ENCODE measurements at regions not wholly inside any gene's neighbourhood (a gene's known extent, or its start where the extent isn't known, plus 50 kb on each side); places are given as distances from the start of the nearest gene placed in this dataset.
A peak's percentile ranks its signal among the peaks of the same experiment; 100 is the strongest.

DNA sequence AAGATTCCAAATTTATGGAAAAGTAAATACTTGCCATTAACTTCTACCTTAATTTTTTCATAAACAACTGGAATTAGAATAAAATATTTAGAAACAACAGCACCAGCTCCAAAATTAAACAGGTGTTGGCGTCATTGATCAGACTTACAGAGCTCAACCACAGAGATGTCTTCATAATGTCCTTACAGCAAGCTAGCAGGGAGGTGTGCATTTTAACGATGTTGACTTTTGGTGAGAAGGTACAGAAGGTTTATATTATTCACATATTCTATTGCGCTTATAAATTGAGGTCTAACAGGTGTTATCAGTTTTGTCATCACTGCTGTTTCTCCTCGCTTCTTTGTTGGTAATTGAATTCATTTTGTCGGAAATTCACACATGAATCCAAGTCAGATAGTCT is 226.2 kb upstream of the CA10 start:
- H3K27ac Mint-ChIP-seq (ENCODE audit: low read depth, unreplicated experiment) = no peak overlapping the region
- H3K4me1 Mint-ChIP-seq (ENCODE audit: insufficient read depth, unreplicated experiment) = peaks cover 6% of the 10 kb centered on the region
- peaks cover 54% of the 10 kb centered on the region for H3K27me3 Mint-ChIP-seq (ENCODE audit: insufficient read depth, unreplicated experiment)
- ChIA-PET POLR2A (no interaction called here), CTCF (interaction anchor here (0.6 to 1.6 kb wide), 8 partner anchors 9 to 536 kb away, joined by 3 to 9 read pairs (median 4); no protein-coding TSS in a partner anchor)
- H3K36me3 Mint-ChIP-seq (ENCODE audit: insufficient read depth, unreplicated experiment) = no peaks in the 10 kb centered on the region
- TF ChIP-seq, protein P1, sequence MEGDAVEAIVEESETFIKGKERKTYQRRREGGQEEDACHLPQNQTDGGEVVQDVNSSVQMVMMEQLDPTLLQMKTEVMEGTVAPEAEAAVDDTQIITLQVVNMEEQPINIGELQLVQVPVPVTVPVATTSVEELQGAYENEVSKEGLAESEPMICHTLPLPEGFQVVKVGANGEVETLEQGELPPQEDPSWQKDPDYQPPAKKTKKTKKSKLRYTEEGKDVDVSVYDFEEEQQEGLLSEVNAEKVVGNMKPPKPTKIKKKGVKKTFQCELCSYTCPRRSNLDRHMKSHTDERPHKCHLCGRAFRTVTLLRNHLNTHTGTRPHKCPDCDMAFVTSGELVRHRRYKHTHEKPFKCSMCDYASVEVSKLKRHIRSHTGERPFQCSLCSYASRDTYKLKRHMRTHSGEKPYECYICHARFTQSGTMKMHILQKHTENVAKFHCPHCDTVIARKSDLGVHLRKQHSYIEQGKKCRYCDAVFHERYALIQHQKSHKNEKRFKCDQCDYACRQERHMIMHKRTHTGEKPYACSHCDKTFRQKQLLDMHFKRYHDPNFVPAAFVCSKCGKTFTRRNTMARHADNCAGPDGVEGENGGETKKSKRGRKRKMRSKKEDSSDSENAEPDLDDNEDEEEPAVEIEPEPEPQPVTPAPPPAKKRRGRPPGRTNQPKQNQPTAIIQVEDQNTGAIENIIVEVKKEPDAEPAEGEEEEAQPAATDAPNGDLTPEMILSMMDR (IDR thresholded peaks at IDR 0.05; ENCODE audit: unreplicated experiment) = no peak
- BruUV-seq (replicated peaks) = no TSS peak
- H3K4me3 Mint-ChIP-seq (ENCODE audit: unreplicated experiment) = no peak overlapping the region
- H3K9me3 Mint-ChIP-seq (ENCODE audit: unreplicated experiment) = no peaks in the 10 kb centered on the region
- intact Hi-C loops (cut with micrococcal nuclease) = no loop called here
- no peak for DNase-seq (ENCODE audit: unreplicated experiment)

DNA sequence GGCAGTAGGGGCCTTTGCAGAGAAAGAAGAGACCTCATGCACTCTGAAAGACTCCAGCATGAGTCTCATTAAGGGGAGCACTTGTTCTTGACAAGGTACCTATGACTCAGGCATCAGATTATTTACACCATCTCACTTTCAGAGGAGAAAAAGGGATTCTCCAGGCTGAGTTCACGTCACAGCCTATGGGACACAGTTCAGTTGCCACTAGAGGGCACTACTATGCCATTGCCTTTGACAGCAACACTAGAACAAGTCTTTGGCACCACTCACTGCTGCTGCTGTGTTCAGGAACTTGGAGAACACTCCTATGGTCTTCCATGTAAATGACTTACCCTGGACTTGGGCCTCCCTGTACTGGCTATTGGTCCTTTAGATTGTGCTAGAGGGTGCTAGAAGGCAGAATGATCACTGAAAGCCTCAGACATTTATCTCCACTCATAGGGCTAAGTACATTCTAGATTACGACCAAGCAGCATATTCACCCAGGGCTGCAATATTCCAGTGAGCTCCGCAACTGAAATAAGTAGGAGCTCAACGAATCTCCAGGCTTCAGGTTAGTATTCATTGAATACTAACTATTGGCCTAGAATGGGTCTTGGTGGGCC is 225.1 kb upstream of the CA10 start:
- peaks cover 6% of the 10 kb centered on the region for H3K4me1 Mint-ChIP-seq (ENCODE audit: insufficient read depth, unreplicated experiment)
- no peaks in the 10 kb centered on the region for H3K9me3 Mint-ChIP-seq (ENCODE audit: unreplicated experiment)
- H3K36me3 Mint-ChIP-seq (ENCODE audit: insufficient read depth, unreplicated experiment) = no peaks in the 10 kb centered on the region
- CTCF ChIA-PET = interaction anchor here (0.6 to 2.3 kb wide), 27 partner anchors 8 to 1383 kb away, joined by 3 to 11 read pairs (median 3); no protein-coding TSS in a partner anchor
- intact Hi-C loops (cut with micrococcal nuclease) = no loop called here
- DNase-seq (ENCODE audit: unreplicated experiment) = peak; percentile 75
- no peak overlapping the region for H3K27ac Mint-ChIP-seq (ENCODE audit: low read depth, unreplicated experiment)
- no TSS peak for BruUV-seq (replicated peaks)
- peaks cover 61% of the 10 kb centered on the region for H3K27me3 Mint-ChIP-seq (ENCODE audit: insufficient read depth, unreplicated experiment)
- no peak overlapping the region for H3K4me3 Mint-ChIP-seq (ENCODE audit: unreplicated experiment)
- POLR2A ChIA-PET = no interaction called here
- TF ChIP-seq, protein P1 (IDR thresholded peaks at IDR 0.05; ENCODE audit: unreplicated experiment) = peak; percentile 82

GRCh38 chr17:52378860-52379259 is 220.3 kb upstream of the CA10 start:
- H3K4me1 Mint-ChIP-seq (ENCODE audit: insufficient read depth, unreplicated experiment) = peaks cover 6% of the 10 kb centered on the region
- peaks cover 17% of the 10 kb centered on the region for H3K27me3 Mint-ChIP-seq (ENCODE audit: insufficient read depth, unreplicated experiment)
- TF ChIP-seq, protein P1 (IDR thresholded peaks at IDR 0.05; ENCODE audit: unreplicated experiment) = no peak
- no peaks in the 10 kb centered on the region for H3K9me3 Mint-ChIP-seq (ENCODE audit: unreplicated experiment)
- H3K4me3 Mint-ChIP-seq (ENCODE audit: unreplicated experiment) = no peak overlapping the region
- CTCF ChIA-PET = interaction anchor here (0.6 to 0.8 kb wide), 3 partner anchors 79 to 213 kb away, joined by 3 read pairs; no protein-coding TSS in a partner anchor
- no peak for DNase-seq (ENCODE audit: unreplicated experiment)
- POLR2A ChIA-PET = interaction anchor here (0.6 kb wide), 1 partner anchor 261 kb away, joined by 4 read pairs; no protein-coding TSS in a partner anchor
- no TSS peak for BruUV-seq (replicated peaks)
- intact Hi-C loops (cut with micrococcal nuclease) = no loop called here
- H3K36me3 Mint-ChIP-seq (ENCODE audit: insufficient read depth, unreplicated experiment) = no peaks in the 10 kb centered on the region
- H3K27ac Mint-ChIP-seq (ENCODE audit: low read depth, unreplicated experiment) = no peak overlapping the region

- Mint-ChIP-seq H3K4me1 (ENCODE audit: insufficient read depth, unreplicated experiment) (no peaks in the 10 kb centered on the region), H3K4me3 (ENCODE audit: unreplicated experiment) (no peak overlapping the region), H3K36me3 (ENCODE audit: insufficient read depth, unreplicated experiment) (no peaks in the 10 kb centered on the region), H3K27me3 (ENCODE audit: insufficient read depth, unreplicated experiment) (peaks cover 12% of the 10 kb centered on the region), H3K9me3 (ENCODE audit: unreplicated experiment) (no peaks in the 10 kb centered on the region), H3K27ac (ENCODE audit: low read depth, unreplicated experiment) (no peak overlapping the region)
- ChIA-PET CTCF (interaction anchor here (1.7 kb wide), 1 partner anchor 8 kb away, joined by 5 read pairs; no protein-coding TSS in a partner anchor), POLR2A (no interaction called here)
- TF ChIP-seq, protein P1 (IDR thresholded peaks at IDR 0.05; ENCODE audit: unreplicated experiment) = no peak
- intact Hi-C loops (cut with micrococcal nuclease) = no loop called here
- BruUV-seq (replicated peaks) = no TSS peak
- no peak for DNase-seq (ENCODE audit: unreplicated experiment)
Measured at GRCh38 chr17:52376137-52376536, 217.6 kb upstream of the CA10 start.
